Thyroid gland (tissue), 4 donors: ENCODE measurements at regions not wholly inside any gene's neighbourhood (a gene's known extent, or its start where the extent isn't known, plus 50 kb on each side); places are given as distances from the start of the nearest gene placed in this dataset.

Experiments used
- POLR2A ChIP-seq, 2 donors: fragments of 450-650 bp; IDR thresholded peaks; one replicate each; pipeline ENCODE4 v1.6.1; 2017; ENCODE audit warnings: antibody characterized with exemption in 2 of 2, mild to moderate bottlenecking in 2 of 2, moderate library complexity in 1 of 2
- TF ChIP-seq, protein P1 (sequence below), 6 experiments: fragments of 200-600 bp in 3 of 6; fragments of 450-650 bp in 3 of 6; sonication (generic) in 3 of 6; IDR thresholded peaks; one replicate each; pipeline ENCODE4 v1.5.1; 2016 to 2019; ENCODE audit warnings: antibody characterized with exemption in 6 of 6, mild to moderate bottlenecking in 2 of 6, inconsistent platforms in 1 of 6, moderate library complexity in 1 of 6

DNA sequence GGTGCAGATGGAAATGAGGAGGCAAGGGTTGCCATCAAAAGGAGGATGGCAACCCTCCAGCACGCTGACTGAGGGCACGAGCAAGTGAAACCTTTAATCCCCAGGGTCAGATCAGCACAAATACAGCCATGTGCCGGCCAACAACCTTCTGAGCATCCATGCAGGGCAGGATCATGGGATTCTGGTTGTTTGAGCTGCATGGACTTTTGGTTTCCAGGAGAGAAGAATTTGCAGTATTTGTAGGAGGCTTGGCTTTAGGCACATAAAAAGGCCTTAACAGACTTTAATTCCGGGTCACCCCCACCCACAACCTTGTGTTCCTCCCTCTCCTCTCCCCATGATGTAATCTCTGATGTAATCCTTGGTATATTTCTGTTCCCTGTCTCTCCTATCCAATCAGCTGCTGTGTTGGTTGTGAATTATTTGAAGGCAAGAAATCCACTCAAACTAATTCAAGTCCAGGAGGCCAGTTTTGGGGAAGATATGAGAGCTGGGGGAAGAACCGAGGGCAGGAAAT lies 254.3 kb downstream of the SHQ1 start:
- TF ChIP-seq, protein P1, sequence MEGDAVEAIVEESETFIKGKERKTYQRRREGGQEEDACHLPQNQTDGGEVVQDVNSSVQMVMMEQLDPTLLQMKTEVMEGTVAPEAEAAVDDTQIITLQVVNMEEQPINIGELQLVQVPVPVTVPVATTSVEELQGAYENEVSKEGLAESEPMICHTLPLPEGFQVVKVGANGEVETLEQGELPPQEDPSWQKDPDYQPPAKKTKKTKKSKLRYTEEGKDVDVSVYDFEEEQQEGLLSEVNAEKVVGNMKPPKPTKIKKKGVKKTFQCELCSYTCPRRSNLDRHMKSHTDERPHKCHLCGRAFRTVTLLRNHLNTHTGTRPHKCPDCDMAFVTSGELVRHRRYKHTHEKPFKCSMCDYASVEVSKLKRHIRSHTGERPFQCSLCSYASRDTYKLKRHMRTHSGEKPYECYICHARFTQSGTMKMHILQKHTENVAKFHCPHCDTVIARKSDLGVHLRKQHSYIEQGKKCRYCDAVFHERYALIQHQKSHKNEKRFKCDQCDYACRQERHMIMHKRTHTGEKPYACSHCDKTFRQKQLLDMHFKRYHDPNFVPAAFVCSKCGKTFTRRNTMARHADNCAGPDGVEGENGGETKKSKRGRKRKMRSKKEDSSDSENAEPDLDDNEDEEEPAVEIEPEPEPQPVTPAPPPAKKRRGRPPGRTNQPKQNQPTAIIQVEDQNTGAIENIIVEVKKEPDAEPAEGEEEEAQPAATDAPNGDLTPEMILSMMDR (IDR thresholded peaks at IDR 0.05) = no peak
- TF ChIP-seq POLR2A (IDR thresholded peaks at IDR 0.05) = no peak
